GM13976 (cell line): ENCODE measurements at regions not wholly inside any gene's neighbourhood (a gene's known extent, or its start where the extent isn't known, plus 50 kb on each side); places are given as distances from the start of the nearest gene placed in this dataset.

Experiments
- DNase-seq: peaks from one replicate; pipeline ENCODE4 v3.0.0; 2012; ENCODE audit warnings: low spot score
- CTCF ChIP-seq: IDR thresholded peaks from 2 replicates; pipeline ENCODE4 v1.5.1; 2012; ENCODE audit warnings: borderline replicate concordance, mild to moderate bottlenecking; ENCODE audit not compliant: insufficient read depth; ENCODE audit errors: extremely low read depth, missing control alignments, control extremely low read depth
- in situ Hi-C: fragments of 300-500 bp; cut with MboI; formaldehyde crosslinking; loops from one replicate; pipeline ENCODE4 v1.12.0; 2022; ENCODE audit warnings: low sequenced_read_pairs, mixed read lengths, inconsistent platforms; ENCODE audit not compliant: unreplicated experiment

GRCh38 chr12:25637752-25638151 is 84.7 kb upstream of the LMNTD1 start:
- DNase-seq, result no peak
- TF ChIP-seq CTCF, result no peak
- in situ Hi-C loops, result no loop called here

- DNase-seq, result no peak
- in situ Hi-C loops, result no loop called here
- no peak for TF ChIP-seq CTCF
Observed at GRCh38 chr12:25639406-25639805, 86.3 kb upstream of the LMNTD1 start.

- in situ Hi-C loops, result no loop called here
- no peak for DNase-seq
- TF ChIP-seq CTCF, result no peak
Observed at GRCh38 chr12:25644979-25645378, 91.9 kb upstream of the LMNTD1 start.

GRCh38 chr12:25645427-25645826 is 92.3 kb upstream of the LMNTD1 start:
- no peak for DNase-seq
- TF ChIP-seq CTCF, result no peak
- in situ Hi-C loops, result no loop called here

- no peak for DNase-seq
- in situ Hi-C loops, result no loop called here
- no peak for TF ChIP-seq CTCF
Observed at GRCh38 chr12:25651931-25652330, 98.8 kb upstream of the LMNTD1 start.

GRCh38 chr12:25652371-25652770 is 99.3 kb upstream of the LMNTD1 start:
- in situ Hi-C loops, result no loop called here
- TF ChIP-seq CTCF, result no peak
- DNase-seq, result no peak
